DMS114 treated with DMSO at 0.1 percent for 48 hours (cell line): ENCODE measurements at regions not wholly inside any gene's neighbourhood (a gene's known extent, or its start where the extent isn't known, plus 50 kb on each side); places are given as distances from the start of the nearest gene placed in this dataset.
"Not testable (repeated sequence)": the region's sequence is repeated elsewhere in the genome, so short reads cannot be mapped to it uniquely, and the experiment has no call there.

Experiments used
- DNase-seq: peaks from one replicate; lab custom pipeline; 2025; ENCODE audit not compliant: unreplicated experiment; lab: John Stamatoyannopoulos, UW

DNA sequence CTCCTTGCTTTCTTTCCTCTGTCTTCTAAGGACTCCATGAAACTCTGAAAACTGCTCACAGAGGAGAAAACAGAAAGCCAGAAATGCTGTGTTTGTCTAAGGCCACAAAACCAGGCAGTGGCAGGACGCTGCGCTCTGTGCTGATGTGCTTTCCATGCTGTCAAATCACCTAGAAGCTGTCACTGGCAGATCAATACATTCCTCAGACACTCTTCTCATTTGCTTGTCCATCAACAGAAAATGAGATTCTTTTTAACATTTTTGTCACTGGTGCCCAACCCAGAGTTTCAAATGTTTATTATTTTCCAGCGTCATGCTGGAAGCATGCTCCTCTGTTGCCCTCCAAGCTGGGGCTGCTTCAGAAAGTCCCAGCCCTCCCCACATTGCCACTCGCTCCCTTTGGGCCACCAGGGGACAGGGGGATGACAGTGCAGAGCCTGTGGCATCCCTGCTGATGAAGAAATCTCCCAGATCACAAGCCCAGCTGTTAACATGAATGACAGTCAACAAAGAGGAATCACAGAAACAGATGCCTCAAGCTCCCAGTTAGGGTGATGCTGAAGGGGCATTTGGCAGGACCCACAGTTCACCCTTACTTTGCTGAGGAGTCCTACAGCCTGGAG is 117.5 kb upstream of the MEIS1 start:
- no peak for DNase-seq

DNA sequence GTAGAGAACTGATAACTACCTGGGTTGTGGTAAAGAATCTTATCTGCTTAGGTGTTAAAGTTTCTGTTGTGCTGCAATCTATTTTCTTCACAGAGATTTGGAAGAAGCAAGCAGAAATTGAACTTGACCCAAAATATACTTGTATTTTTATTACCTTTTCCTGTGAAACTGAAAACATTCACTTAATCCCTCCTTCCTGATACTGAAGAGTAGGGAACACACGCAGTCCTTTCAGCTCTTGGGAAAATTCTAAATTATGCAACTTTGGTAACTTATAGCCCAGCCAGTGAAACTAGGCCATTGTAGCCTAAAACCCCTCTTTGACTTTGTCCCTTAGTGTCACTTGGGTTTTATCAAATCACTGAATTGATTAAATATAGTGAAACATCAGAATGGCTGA is 128.4 kb upstream of the MEIS1 start:
- DNase-seq, result no peak

DNA sequence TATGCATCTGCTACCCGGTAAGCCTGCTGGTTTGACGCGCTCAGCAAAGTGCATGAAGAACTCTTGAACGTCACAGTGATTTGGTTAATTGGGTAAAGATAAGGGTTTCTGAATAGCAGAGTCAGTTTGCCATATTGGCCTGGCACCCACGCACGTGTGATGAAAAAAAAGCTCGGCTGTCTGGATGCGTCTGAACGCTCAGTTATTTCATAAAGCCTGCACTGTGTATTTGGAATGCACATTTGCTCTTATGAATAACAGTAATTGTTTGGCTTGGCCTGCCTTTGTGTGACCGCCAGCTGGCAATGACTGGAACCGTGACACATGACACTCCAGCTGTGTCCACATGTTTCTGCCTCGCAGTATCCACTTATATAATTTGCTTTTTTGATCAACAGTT is 129.2 kb upstream of the MEIS1 start:
- DNase-seq, result no peak

DNA sequence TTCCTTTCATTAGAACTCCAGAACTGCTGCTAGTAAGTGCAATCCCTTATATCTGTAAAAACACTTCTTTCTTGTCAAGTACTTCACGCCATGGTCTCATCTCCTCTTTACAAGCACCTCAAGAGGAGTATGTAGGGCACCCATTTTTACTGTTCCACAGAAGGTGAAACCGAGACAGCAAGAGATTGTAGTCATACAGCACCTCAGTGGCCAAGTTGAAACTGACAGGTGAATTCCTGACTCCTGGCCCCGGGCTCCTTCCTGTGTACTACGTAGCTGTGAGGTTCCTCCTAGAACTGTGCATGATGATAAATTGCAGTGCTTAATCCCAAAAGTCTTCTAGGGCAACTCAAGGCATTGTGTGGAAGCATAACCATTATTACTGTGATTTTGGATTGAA is 131.5 kb upstream of the MEIS1 start:
- no peak for DNase-seq

DNA sequence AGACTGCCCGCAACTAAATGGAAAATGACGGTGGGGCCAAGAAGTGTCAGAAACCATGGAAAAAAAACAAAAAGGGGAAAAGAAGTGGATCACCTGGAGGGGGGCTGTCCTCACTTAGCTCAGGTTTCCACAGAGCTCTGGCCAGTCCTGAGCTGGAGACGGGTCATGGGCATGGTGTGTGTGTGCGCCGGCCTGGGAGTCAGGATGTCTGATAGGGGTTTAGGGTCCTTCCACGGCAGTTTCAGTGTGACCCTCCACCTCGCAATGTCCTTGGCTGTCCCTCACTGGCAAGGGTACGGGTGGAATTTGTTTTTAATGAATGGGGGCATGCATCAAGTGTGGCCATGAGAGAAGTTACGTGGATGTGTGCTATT is 133.2 kb upstream of the MEIS1 start:
- DNase-seq, result no peak

DNA sequence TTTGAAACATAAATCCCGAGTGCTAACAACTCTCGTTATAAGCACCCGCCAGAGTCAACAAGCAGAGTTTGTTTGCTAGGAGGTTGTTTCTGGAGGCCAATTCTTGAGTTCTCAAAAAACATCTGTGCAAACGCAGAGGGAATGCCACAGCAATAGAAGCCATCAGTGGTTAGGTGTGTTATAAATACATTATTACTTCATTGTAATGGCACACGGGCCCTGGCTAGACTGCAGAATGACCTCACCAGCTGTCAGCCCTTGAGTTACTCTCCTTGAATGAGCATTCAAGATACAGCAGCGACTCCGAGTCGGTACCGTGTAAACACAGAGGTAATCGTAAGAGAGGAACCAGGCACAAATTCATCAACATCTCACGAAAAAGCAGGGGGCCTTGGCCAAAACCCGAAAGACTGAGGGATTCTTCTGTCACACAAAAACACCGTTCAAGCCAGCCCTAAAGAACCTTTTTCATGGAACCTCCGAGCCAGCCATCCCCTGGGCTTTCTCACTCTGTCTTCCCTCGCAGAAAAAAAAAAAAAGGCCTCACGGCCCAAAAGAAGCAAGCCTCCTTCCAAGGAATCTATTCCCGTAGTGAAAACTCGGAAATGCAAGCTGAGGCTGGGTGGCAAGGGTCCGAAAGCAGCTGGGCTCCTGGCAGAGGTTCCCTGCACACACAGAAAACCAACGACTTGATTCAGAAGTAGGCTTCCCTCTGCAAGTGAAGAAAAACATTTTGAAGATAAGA is 133.7 kb upstream of the MEIS1 start:
- no peak for DNase-seq

DNA sequence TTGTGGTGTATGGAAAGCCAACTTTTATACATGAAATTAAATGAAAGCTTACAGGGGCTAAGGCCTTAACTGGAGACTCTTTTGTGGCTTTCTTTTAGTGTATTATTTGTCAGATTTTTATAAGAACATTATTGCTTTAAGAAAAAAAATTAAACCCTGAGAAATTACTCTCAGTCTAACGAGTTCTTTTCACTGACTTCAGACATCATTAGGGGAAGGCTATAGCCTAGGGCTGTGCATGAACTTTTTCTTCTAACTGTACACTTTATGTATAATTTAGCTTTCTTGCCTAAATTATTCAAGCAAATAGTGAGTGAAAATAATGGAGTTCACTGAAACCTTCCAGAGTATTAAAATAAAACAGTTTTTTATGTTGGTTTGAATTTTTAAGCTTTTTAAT is 151.1 kb upstream of the MEIS1 start:
- no peak for DNase-seq

DNA sequence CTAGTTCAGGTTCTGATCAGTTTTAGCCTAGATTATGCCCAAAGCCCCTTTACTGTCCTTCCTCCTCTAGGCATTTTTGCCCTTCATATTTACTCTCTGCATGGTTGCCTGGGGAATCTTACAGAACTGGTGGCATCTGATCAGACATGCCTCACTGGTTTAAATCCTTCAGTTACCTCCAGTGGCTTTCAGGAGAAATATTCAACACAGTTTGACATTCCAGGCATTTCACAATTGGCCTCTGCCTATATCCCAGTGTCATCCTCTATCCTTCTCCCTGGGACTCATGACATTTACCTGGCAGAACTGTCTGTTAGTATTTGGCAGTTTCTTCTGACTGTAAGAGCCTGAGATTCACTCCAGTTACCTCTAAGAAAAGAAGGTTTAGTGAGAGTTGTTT is 152.9 kb upstream of the MEIS1 start:
- DNase-seq, result no peak

DNA sequence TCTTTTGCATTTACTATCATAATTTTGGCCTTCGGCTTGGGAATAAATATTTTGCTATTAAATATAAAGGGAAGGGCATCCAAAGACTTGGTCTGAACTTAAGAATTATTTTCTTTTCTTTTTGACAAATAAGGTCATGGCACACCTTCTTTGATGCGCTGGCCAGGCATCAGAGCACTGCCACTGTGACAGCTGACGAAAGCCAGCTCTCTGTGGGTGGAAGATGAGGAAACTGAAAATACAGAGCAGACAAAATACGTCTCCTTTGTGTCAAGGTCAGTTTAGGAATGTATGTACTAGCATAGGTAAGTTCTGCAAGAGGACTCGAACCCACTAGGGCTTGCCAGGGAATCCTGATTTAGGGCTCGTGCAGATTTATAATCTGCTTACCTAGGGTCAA is 155.9 kb upstream of the MEIS1 start:
- no peak for DNase-seq

DNA sequence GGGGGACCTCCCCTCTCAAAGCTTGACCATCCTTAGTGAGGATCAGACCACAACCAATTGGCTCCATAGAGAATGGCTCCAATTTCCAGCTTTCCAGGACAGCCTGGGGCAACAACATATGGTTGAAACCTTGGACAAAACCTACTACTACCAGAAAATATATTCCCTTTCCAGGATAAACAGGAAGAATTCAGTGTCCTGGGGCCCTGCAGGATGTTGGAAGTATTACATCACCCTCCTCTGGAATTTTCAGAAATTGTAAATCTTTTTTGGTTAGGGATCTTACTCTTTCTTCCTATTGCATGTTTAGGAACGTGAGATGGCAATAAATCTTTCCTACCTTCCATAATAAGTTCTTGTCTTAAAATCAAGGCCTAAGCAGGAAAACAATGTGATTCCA is 158.9 kb upstream of the MEIS1 start:
- DNase-seq, result no peak

DNA sequence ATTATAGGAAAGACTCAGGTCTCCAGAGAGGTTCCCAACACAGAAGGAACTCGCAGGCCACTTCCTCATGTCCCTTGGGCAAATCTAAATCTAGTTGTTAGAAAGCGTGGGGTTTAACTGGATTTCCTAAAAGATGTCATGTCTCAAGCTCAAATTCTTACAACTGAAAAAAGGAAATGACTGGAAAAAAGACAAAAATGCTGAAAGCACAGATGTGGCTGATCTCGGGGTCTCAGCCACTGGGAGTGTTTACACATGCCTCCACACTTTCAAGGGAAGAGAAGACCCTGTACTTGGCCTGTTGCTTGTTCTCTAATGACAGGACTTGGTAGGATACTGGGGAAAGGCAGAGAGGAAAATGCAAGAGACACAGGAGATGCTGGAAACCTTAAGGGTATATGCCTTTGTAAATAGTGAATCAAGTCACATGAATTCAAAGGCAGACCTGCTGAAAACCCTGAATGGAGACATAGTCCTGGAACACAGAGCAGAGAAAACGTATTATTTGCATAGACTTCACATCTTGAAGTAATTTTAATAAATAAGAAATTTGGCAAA is 160.9 kb upstream of the MEIS1 start:
- no peak for DNase-seq

DNA sequence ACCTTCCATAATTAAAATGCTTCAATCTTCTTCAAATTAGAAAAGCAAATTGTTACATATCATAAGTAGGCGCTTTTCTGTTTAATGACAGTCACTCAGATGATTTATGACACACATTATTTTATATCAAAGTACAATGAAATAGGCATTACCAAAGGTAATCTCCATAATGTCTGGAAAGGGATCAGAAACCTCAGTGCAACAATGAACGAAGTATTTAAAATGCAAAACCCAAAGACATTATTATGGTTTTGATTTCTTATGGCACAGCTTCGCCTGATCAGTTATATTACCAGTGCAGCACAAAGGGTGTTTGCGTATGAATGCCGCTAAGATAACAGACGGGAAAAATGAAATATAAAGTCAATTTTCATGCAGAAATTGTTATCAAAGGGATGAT is 162.2 kb upstream of the MEIS1 start:
- no peak for DNase-seq

DNA sequence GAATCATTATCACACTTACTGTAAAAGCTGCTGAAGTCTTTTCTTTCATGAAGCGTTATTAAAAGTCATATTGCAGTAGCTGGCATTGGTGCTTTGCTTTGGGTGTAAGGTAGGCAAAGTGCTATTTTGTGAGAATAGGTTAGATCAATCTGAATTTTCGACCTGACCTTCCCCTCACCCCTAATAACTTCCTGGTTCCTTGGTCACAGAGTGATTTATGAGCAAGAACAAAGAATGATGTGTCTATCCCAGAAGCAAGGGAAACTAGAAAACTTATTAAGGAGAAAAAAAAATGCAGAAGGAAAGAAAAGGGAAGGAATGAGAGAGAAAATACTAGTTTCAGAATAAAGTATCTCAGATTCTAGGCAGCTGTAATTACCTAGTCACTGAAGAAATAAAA is 163.1 kb upstream of the MEIS1 start:
- no peak for DNase-seq

DNA sequence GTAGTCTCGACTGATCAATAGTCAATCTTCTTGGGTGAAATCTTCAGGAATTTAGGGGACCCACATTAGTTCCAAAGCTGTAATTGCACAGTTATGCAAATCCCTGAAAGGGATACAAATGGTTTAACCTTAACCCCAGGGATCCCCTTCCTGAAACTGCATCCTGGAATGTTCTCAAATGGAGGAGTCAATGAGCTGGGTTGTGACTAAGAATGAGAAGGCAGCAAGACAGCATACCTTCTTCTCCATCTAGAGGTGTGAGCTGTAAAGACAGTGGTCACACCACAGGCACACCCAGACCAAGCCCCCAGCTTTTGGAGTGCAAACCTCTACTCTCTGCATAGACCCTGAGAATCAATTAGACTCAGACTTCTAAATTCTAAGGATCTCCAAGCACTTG is 164.7 kb upstream of the MEIS1 start:
- DNase-seq, result no peak

DNA sequence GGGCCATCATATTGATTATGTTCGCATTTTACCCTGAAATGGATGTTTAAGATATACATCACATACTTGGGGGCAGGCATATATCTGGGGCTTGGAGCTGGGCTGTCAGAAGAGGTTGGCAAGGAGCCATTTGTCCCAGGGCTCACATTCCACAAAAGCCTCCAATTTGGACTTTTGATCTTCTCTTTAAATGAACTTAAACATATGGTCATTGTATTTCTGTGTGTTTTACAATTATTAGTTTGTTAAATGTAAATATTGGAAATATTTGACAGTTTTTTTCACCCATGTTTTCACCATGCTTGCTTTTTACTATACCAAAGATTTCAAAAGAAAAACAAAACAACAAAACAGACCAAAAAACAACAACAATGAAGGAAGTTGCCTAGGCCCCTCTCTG is 165.8 kb upstream of the MEIS1 start:
- DNase-seq, result no peak

DNA sequence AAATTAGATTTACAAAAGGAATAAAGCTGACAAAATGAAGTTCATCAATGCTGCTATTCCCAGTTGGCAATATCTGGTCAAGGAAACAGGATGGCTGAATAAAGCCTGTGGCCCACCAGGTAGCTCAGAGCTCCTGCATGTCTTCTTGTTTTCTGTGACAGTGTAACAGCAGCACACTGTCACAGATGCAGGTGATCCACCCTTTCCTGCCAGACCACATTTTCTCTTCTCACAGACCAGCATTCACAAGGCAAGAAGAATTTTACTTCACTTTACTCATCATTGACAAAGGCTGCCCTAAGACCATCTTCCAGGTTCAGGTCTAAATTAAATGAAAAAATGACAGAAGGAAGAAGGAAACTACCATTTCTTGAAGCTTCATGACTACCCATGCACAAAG is 166.2 kb upstream of the MEIS1 start:
- DNase-seq, result no peak

DNA sequence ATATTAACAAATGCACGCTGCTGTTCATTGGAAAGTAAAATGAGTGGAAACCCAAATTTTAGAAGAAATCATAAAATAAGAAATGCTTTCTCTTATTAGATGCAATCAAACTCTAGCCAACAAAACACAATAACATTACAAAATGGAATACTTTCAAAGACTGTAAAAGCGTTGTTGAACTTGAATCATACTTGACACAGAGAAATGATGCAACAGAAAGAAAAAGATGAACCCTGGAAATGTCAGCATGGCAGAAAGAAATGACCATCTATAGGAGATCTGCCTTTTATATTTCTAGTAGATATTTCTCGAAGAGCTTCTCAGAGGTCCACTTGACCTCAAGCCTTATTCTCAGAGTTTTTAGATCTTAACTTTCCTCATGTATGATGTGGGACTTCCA is 170.6 kb upstream of the MEIS1 start:
- no peak for DNase-seq

DNA sequence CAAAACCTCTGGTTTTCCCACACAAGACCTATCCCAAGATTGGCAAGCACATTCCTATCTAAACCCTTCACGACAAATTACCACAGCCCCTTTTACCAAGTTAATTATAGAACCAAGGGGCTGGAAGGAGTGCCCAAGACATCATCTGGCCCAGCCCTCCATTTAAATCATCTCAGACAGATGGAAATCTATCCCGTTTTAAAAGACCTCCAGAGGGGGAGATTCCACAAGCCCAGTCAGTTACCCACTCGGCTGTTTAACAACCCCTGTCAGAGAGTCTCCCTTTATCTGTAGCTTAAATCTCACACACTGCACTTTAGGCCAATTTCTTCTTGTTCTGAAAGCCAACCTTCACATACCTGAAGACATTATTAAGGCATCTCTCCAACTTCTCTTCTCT is 179.1 kb upstream of the MEIS1 start:
- no peak for DNase-seq

DNA sequence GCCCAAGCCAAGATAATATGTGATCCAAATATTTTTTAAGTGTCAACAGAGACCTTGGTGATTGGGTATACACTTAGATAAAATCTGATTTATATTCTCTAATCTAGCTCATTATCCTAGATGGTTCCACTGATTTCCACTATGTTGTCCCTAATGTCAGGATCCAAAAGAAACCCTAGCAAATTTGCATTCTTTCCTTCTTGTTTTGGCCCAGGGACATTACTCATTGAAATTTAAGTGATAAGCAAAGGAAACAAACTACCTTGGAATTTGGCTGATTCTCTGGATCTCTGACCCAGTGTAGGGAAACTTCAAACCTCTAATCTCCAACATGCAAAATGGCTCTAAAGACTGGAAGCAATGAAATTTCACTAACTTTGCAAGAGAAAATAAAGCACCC is 179.8 kb upstream of the MEIS1 start:
- no peak for DNase-seq

DNA sequence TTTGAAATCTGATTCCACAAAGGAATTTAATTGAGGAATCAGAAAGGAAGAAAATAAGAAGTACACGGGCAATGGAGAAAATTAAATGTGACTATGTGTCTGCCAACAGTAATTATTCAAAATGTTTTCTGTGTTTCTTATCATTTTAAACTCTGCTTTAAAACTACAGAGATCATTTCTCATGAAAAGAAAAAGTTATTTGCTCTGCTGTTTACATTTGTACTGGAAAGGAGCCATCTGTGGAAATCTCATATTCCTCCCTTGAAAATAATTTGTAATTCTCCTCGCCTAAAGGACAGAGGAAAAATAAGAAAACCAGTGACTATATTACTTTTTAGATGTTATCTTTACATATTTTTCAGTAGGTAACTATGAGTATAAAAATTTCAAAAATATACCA is 181.9 kb upstream of the MEIS1 start:
- no peak for DNase-seq

DNA sequence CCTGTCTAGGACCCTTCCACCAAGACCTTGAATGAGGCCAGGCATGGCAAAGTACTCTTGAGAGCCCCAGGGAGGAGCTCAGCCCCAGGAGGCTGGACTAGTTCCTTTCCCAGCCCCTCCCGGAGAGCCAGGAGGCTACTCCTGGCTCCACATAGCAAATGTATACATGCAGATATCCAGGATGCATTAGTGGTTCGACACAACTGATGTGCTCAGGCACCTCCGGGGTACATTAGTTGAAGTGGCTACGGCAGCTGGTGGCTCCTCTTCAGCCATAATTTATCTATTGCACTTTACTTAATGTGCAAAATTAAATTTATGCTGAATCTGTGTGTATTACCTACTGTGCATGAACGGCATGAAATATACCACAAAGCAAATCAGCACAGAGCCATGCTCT is 182.8 kb upstream of the MEIS1 start:
- no peak for DNase-seq

DNA sequence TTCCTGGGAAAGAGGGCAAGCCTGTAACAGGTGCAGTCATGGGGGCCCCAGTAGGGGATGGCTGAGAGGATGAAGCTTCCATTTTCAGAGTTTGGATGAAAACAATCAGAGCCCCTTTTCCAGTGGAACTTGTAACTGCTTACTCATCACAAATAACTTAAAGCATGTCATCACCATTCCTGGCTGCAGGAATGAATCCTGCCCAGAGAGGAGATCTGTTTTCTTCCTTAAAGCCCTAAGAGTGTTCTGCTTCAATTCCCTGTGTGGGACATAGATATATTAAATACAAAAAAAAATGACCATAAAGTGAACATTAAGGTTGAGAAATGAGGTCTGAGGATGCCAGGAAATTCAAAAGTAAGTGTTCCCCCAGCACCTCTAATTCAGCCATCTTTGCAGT is 183.4 kb upstream of the MEIS1 start:
- no peak for DNase-seq

DNA sequence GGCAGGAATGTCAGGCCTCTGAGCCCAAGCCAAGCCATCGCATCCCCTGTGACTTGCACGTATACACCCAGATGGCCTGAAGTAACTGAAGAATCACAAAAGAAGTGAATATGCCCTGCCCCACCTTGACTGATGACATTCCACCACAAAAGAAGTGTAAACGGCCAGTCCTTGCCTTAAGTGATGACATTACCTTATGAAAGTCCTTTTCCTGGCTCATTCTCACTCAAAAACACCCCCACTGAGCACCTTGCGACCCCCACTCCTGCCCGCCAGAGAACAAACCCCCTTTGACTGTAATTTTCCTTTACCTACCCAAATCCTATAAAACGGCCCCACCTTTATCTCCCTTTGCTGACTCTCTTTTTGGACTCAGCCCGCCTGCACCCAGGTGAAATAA is 185.8 kb upstream of the MEIS1 start:
- DNase-seq, result not testable (repeated sequence)
